ENCODE measurements at regions not wholly inside any gene's neighbourhood (a gene's known extent, or its start where the extent isn't known, plus 50 kb on each side); places are given as distances from the start of the nearest gene placed in this dataset.

DNA sequence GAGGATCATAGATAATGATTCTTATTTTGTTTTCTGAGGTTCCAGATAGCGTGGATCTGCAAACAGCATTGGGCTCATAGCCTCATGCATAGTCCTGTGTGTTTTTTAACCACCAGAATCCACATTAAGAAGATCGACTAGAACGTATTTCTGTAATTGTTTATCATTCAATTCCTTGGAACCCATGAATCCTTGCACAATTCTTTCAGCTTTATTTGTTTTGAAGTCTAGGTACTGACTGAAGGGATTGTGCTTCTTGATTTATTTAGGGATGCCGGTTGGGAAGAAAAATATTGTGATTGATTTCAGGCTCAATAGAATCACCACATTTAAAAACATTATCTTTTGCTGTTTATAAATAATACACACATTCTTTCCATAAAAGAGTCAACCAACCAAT lies 314.6 kb upstream of the ZNF717 start:
- H3K36me3 ChIP-seq (ENCODE audit: control insufficient read depth, insufficient read depth, low read length), result no peaks in the 10 kb centered on the region
- POLR2A ChIA-PET, result no interaction called here
- H3K27me3 Mint-ChIP-seq (ENCODE audit: insufficient read depth, unreplicated experiment), result no peaks in the 10 kb centered on the region
- intact Hi-C loops (cut with micrococcal nuclease; ENCODE audit: unreplicated experiment), result no loop called here
- BruUV-seq (replicated peaks), result no TSS peak
- H3K27me3 ChIP-seq (replicated peaks; ENCODE audit: control insufficient read depth, insufficient read depth, low read length), result no peaks in the 10 kb centered on the region
- no peaks in the 10 kb centered on the region for H3K4me1 Mint-ChIP-seq (ENCODE audit: low read depth, unreplicated experiment)
- H3K4me3 Mint-ChIP-seq (ENCODE audit: unreplicated experiment), result no peak overlapping the region
- H3K4me1 ChIP-seq, result no peaks in the 10 kb centered on the region
- no peaks in the 10 kb centered on the region for H3K36me3 Mint-ChIP-seq (ENCODE audit: insufficient read depth, unreplicated experiment)
- H3K9me3 ChIP-seq, result no peaks in the 10 kb centered on the region
- no peak for DNase-seq
- TF ChIP-seq, protein P1, sequence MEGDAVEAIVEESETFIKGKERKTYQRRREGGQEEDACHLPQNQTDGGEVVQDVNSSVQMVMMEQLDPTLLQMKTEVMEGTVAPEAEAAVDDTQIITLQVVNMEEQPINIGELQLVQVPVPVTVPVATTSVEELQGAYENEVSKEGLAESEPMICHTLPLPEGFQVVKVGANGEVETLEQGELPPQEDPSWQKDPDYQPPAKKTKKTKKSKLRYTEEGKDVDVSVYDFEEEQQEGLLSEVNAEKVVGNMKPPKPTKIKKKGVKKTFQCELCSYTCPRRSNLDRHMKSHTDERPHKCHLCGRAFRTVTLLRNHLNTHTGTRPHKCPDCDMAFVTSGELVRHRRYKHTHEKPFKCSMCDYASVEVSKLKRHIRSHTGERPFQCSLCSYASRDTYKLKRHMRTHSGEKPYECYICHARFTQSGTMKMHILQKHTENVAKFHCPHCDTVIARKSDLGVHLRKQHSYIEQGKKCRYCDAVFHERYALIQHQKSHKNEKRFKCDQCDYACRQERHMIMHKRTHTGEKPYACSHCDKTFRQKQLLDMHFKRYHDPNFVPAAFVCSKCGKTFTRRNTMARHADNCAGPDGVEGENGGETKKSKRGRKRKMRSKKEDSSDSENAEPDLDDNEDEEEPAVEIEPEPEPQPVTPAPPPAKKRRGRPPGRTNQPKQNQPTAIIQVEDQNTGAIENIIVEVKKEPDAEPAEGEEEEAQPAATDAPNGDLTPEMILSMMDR (IDR thresholded peaks at IDR 0.05; ENCODE audit: insufficient read depth in 1 of 2, low read depth in 1 of 2, low read length in 1 of 2, severe bottlenecking in 1 of 2, unreplicated experiment in 1 of 2), result no peak
- no peaks in the 10 kb centered on the region for H3K9me3 Mint-ChIP-seq (ENCODE audit: unreplicated experiment)
- CTCF ChIA-PET, result no interaction called here
- H3K27ac Mint-ChIP-seq (ENCODE audit: unreplicated experiment), result no peak overlapping the region
- H3K4me3 ChIP-seq (ENCODE audit: low read depth, low read length), result no peak overlapping the region

DNA sequence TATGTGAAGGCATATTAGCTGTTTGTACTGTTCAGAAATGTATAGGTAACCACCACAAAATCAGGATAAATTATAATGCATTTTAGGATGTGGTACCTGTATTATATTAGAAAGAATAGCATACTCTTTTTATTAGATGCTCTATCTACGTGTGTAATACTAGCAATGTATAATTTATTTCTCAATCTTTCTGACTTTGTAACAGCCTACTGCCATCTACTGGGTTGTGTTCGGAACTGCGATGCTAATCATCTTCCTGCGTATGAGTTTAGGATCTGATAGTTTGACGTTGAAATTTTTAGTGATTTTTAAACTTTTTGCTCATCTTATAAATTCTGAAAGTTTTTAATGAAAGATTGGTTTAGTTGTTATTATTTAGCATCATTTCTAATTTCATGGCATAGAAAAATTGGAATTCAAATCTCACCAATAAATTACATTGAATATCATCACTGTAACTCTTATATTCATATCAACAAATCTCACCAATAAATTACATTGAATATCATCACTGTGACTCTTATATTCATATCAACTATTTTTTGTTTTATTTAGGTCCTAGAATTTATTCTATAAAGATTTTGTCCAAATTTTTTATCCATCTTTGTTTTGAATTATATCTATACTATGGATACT lies 322.7 kb upstream of the ZNF717 start:
- Mint-ChIP-seq H3K36me3 (ENCODE audit: insufficient read depth, unreplicated experiment) (no peaks in the 10 kb centered on the region), H3K4me3 (ENCODE audit: unreplicated experiment) (no peak overlapping the region), H3K9me3 (ENCODE audit: unreplicated experiment) (no peaks in the 10 kb centered on the region), H3K27ac (ENCODE audit: unreplicated experiment) (no peak overlapping the region), H3K27me3 (ENCODE audit: insufficient read depth, unreplicated experiment) (no peaks in the 10 kb centered on the region), H3K4me1 (ENCODE audit: low read depth, unreplicated experiment) (no peaks in the 10 kb centered on the region)
- Histone ChIP-seq H3K27me3 (replicated peaks; ENCODE audit: control insufficient read depth, insufficient read depth, low read length) (no peaks in the 10 kb centered on the region), H3K4me1 (no peaks in the 10 kb centered on the region), H3K4me3 (ENCODE audit: low read depth, low read length) (no peak overlapping the region), H3K9me3 (no peaks in the 10 kb centered on the region), H3K36me3 (ENCODE audit: control insufficient read depth, insufficient read depth, low read length) (no peaks in the 10 kb centered on the region)
- DNase-seq, result peak in 1 of 2 experiments; percentile 21
- TF ChIP-seq, protein P1 (IDR thresholded peaks at IDR 0.05; ENCODE audit: insufficient read depth in 1 of 2, low read depth in 1 of 2, low read length in 1 of 2, severe bottlenecking in 1 of 2, unreplicated experiment in 1 of 2), result peak; percentile 47 to 63
- no TSS peak for BruUV-seq (replicated peaks)
- ChIA-PET POLR2A (no interaction called here), CTCF (no interaction called here)
- intact Hi-C loops (cut with micrococcal nuclease; ENCODE audit: unreplicated experiment), result loop anchor here (1.0 to 2.0 kb wide), 2 partner anchors 84 to 289 kb away; no protein-coding TSS in a partner anchor

DNA sequence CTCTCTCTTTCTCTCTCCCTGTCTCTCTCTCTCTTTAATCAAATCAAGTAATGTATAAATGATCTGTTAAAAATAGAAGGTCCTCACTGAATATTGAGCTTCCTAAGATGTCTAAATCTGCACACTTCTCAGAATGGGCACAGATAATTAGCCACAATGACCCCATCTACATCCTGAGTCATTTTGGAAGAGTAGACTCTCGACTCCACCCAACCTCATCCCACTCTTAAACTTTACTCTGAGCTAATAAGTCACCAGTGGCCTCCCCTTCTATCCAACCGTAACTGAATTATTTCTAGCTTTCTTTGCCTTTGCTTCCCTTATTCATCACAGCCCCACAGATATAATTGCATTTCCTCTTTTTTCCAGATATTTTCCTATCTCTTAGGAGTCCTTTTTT lies 326.5 kb upstream of the ZNF717 start:
- no peaks in the 10 kb centered on the region for H3K36me3 Mint-ChIP-seq (ENCODE audit: insufficient read depth, unreplicated experiment)
- H3K4me1 ChIP-seq, result no peaks in the 10 kb centered on the region
- ChIA-PET CTCF (no interaction called here), POLR2A (no interaction called here)
- H3K27ac Mint-ChIP-seq (ENCODE audit: unreplicated experiment), result no peak overlapping the region
- H3K4me3 Mint-ChIP-seq (ENCODE audit: unreplicated experiment), result no peak overlapping the region
- H3K4me3 ChIP-seq (ENCODE audit: low read depth, low read length), result no peak overlapping the region
- TF ChIP-seq, protein P1 (IDR thresholded peaks at IDR 0.05; ENCODE audit: insufficient read depth in 1 of 2, low read depth in 1 of 2, low read length in 1 of 2, severe bottlenecking in 1 of 2, unreplicated experiment in 1 of 2), result no peak
- no peaks in the 10 kb centered on the region for H3K9me3 ChIP-seq
- H3K27me3 ChIP-seq (replicated peaks; ENCODE audit: control insufficient read depth, insufficient read depth, low read length), result no peaks in the 10 kb centered on the region
- DNase-seq, result no peak
- intact Hi-C loops (cut with micrococcal nuclease; ENCODE audit: unreplicated experiment), result no loop called here
- H3K36me3 ChIP-seq (ENCODE audit: control insufficient read depth, insufficient read depth, low read length), result no peaks in the 10 kb centered on the region
- H3K4me1 Mint-ChIP-seq (ENCODE audit: low read depth, unreplicated experiment), result no peaks in the 10 kb centered on the region
- no peaks in the 10 kb centered on the region for H3K27me3 Mint-ChIP-seq (ENCODE audit: insufficient read depth, unreplicated experiment)
- no TSS peak for BruUV-seq (replicated peaks)
- no peaks in the 10 kb centered on the region for H3K9me3 Mint-ChIP-seq (ENCODE audit: unreplicated experiment)

All from Caco-2 (cell line).